ENCODE measurements at regions not wholly inside any gene's neighbourhood (a gene's known extent, or its start where the extent isn't known, plus 50 kb on each side); places are given as distances from the start of the nearest gene placed in this dataset.

DNA sequence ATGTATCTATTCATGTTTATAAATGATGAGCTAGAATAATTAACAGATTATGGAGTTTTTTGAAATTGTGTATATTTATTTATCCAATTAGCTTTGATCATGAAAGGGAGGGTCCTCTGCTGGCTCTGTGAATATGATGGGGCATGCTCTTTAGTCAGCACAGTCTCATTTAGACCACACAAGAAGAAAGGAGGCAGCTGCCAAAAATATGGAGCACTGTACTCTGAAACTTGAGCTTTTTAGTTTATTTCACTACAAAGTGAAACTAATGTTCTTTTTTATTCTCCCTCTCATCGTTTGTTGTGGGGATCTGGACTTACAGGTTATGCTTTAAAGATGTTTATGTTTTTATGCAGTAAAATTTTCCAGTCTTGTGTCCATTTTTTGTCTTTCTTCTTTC lies 266.9 kb upstream of the GULP1 start:
- Histone ChIP-seq H2BK20ac (ENCODE audit: low read depth, low read length) (no peak overlapping the region), H2AK9ac (replicated peaks; ENCODE audit: low read depth, low read length, poor library complexity) (no peak overlapping the region), H3K14ac (replicated peaks; ENCODE audit: low read depth, low read length) (no peak overlapping the region), H2BK120ac (ENCODE audit: low read depth, low read length) (no peak overlapping the region), H3K4ac (ENCODE audit: low read depth, low read length) (no peak overlapping the region), H2BK15ac (ENCODE audit: low read depth, low read length) (no peak overlapping the region), H3K4me3 (ENCODE audit: insufficient read depth, low read depth, low read length) (no peak overlapping the region), H3K18ac (ENCODE audit: low read depth, low read length) (no peak overlapping the region), H3K23ac (ENCODE audit: low read depth, low read length) (no peak overlapping the region), H2BK5ac (ENCODE audit: low read depth, low read length, poor library complexity, severe bottlenecking) (no peak overlapping the region), H4K5ac (ENCODE audit: low read depth, low read length) (no peak overlapping the region), H2AK5ac (ENCODE audit: low read depth, low read length) (no peak overlapping the region), H3K9me1 (ENCODE audit: insufficient read depth, low read length) (no peaks in the 10 kb centered on the region), H3K56ac (ENCODE audit: extremely low read depth, insufficient read depth, low read length) (no peak overlapping the region), H3K36me3 (ENCODE audit: control insufficient read depth, insufficient read depth, low read length) (no peaks in the 10 kb centered on the region), H4K91ac (ENCODE audit: insufficient read depth, low read depth, low read length) (no peak overlapping the region), H3K9ac (ENCODE audit: low read depth, low read length) (no peak overlapping the region), H4K8ac (ENCODE audit: low read depth in 2 of 2, low read length in 2 of 2) (no peak overlapping the region), H3K9me3 (ENCODE audit: control insufficient read depth, insufficient read depth, low read length) (no peaks in the 10 kb centered on the region; the same call in 1 of the 2 replicates), H3K27ac (ENCODE audit: insufficient read depth, low read length) (no peak overlapping the region), H3K27me3 (ENCODE audit: control insufficient read depth, insufficient read depth, low read length) (no peaks in the 10 kb centered on the region), H4K20me1 (ENCODE audit: insufficient read depth, low read length) (no peaks in the 10 kb centered on the region), H3K4me2 (ENCODE audit: low read depth, low read length) (peak overlapping the region; percentile 62; the same call in 1 of the 2 replicates), H2AFZ (replicated peaks; ENCODE audit: low read length, poor library complexity) (no peak overlapping the region), H3K79me1 (ENCODE audit: low read depth in 1 of 2, low read length in 2 of 2) (no peaks in the 10 kb centered on the region), H3K4me1 (ENCODE audit: control insufficient read depth, insufficient read depth, low read length) (no peaks in the 10 kb centered on the region)
- intact Hi-C loops (cut with micrococcal nuclease) (loop anchor here (2.0 kb wide), 1 partner anchor 18 kb away; no protein-coding TSS in a partner anchor), in situ Hi-C loops (cut with MboI; ENCODE audit: low sequenced_read_pairs) (no loop called here), dilution Hi-C loops (cut with HindIII; ENCODE audit: low sequenced_read_pairs, unreplicated experiment) (no loop called here)
- ChIA-PET CTCF (no interaction called here), POLR2A (ENCODE audit: unreplicated experiment) (no interaction called here)
- 0 out of 2 replicates have a peak, but pooled peaks have one; percentile 40 for ATAC-seq (ENCODE audit: low read depth)
- BruUV-seq (replicated peaks): no TSS peak
- DNase-seq: peak; percentile 42
- no CpG with 5 or more reads among the region's 1 CpG for WGBS, 2 experiments (ENCODE audit: extremely low coverage in 2 of 2, insufficient read length in 1 of 2)
- TF ChIP-seq, protein P1, sequence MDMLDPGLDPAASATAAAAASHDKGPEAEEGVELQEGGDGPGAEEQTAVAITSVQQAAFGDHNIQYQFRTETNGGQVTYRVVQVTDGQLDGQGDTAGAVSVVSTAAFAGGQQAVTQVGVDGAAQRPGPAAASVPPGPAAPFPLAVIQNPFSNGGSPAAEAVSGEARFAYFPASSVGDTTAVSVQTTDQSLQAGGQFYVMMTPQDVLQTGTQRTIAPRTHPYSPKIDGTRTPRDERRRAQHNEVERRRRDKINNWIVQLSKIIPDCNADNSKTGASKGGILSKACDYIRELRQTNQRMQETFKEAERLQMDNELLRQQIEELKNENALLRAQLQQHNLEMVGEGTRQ (IDR thresholded peaks at IDR 0.05; ENCODE audit: low read depth, low read length): no peak
- TF ChIP-seq SMC3 (IDR thresholded peaks at IDR 0.05; ENCODE audit: low read depth, low read length) (no peak), RCOR1 (IDR thresholded peaks at IDR 0.05; ENCODE audit: insufficient replicate concordance, low read length) (no peak), BHLHE40 (IDR thresholded peaks at IDR 0.05; ENCODE audit: low read depth, low read length) (no peak)
